SK-N-SH treated with all-trans-retinoic acid at 6 μM for 48 hours (cell line): ENCODE measurements at regions not wholly inside any gene's neighbourhood (a gene's known extent, or its start where the extent isn't known, plus 50 kb on each side); places are given as distances from the start of the nearest gene placed in this dataset.
A peak's percentile ranks its signal among the peaks of the same experiment; 100 is the strongest.

Experiments
- ATAC-seq: fragments of 200-7000 bp; cut with Tn5 transposase; 3 replicates; pipeline ENCODE4 v1.9.1; 2020; ENCODE audit warnings: mild to moderate bottlenecking, moderate library complexity
- ARNTL ChIP-seq: fragments of 450-650 bp; formaldehyde crosslinking; IDR thresholded peaks from 2 replicates; pipeline ENCODE4 v1.5.0; 2020; ENCODE audit warnings: low read depth, mild to moderate bottlenecking, moderate library complexity, borderline replicate concordance
- BACH2 ChIP-seq: fragments of 250-450 bp; sonication (Bioruptor Pico); IDR thresholded peaks from 2 replicates; pipeline ENCODE4 v1.9.0; 2021; ENCODE audit warnings: mild to moderate bottlenecking, borderline replicate concordance
- CSDC2 ChIP-seq: fragments of 250-450 bp; sonication (Bioruptor Pico); IDR thresholded peaks from 2 replicates; pipeline ENCODE4 v1.5.0; 2020; ENCODE audit warnings: mild to moderate bottlenecking, moderate library complexity
- ESRRG ChIP-seq: fragments of 250-450 bp; sonication (Bioruptor Pico); IDR thresholded peaks from 2 replicates; pipeline ENCODE4 v1.6.1; 2021; ENCODE audit warnings: mild to moderate bottlenecking
- ISL1 ChIP-seq: fragments of 250-450 bp; sonication (Bioruptor Pico); IDR thresholded peaks from 2 replicates; pipeline ENCODE4 v2.1.2; 2022; ENCODE audit warnings: mild to moderate bottlenecking, moderate library complexity
- OSR1 ChIP-seq: fragments of 250-450 bp; sonication (Bioruptor Pico); IDR thresholded peaks from 2 replicates; pipeline ENCODE4 v1.8.0; 2022; ENCODE audit warnings: moderate library complexity, mild to moderate bottlenecking, inconsistent platforms
- PPARA ChIP-seq: fragments of 250-450 bp; sonication (Bioruptor Pico); IDR thresholded peaks from 2 replicates; pipeline ENCODE4 v1.5.0; 2020; ENCODE audit warnings: mild to moderate bottlenecking, borderline replicate concordance
- RARB ChIP-seq: fragments of 250-450 bp; sonication (Bioruptor Pico); IDR thresholded peaks from 2 replicates; pipeline ENCODE4 v1.8.0; 2021; ENCODE audit warnings: mild to moderate bottlenecking, moderate library complexity
- SNAI2 ChIP-seq: fragments of 250-450 bp; sonication (Bioruptor Pico); IDR thresholded peaks from 2 replicates; pipeline ENCODE4 v1.5.0; 2020; ENCODE audit warnings: mild to moderate bottlenecking, moderate library complexity
- TCF4 ChIP-seq: fragments of 250-450 bp; sonication (Bioruptor Pico); IDR thresholded peaks from 2 replicates; pipeline ENCODE4 v1.8.0; 2021; ENCODE audit warnings: mild to moderate bottlenecking, moderate library complexity, borderline replicate concordance
- TOX ChIP-seq: fragments of 250-450 bp; sonication (Bioruptor Pico); IDR thresholded peaks from 2 replicates; pipeline ENCODE4 v1.8.0; 2021; ENCODE audit warnings: mild to moderate bottlenecking, moderate library complexity, borderline replicate concordance
- ZC3H10 ChIP-seq: fragments of 250-450 bp; sonication (Bioruptor Pico); IDR thresholded peaks from 2 replicates; pipeline ENCODE4 v1.5.1; 2021; ENCODE audit warnings: mild to moderate bottlenecking, moderate library complexity
- ZFP3 ChIP-seq: fragments of 250-450 bp; sonication (Bioruptor Pico); IDR thresholded peaks from 2 replicates; pipeline ENCODE4 v1.5.0; 2020; ENCODE audit warnings: mild to moderate bottlenecking, moderate library complexity
- ZFP30 ChIP-seq: fragments of 450-650 bp; formaldehyde crosslinking; IDR thresholded peaks from 2 replicates; pipeline ENCODE4 v1.5.0; 2022; ENCODE audit warnings: mild to moderate bottlenecking, moderate library complexity
- ZNF565 ChIP-seq: fragments of 450-650 bp; formaldehyde crosslinking; conservative IDR thresholded peaks from 2 replicates; pipeline ENCODE4 v1.5.0; 2020; ENCODE audit warnings: low read depth, mild to moderate bottlenecking, moderate library complexity
- ZNF70 ChIP-seq: fragments of 450-650 bp; formaldehyde crosslinking; IDR thresholded peaks from 2 replicates; pipeline ENCODE4 v1.5.0; 2020; ENCODE audit warnings: mild to moderate bottlenecking, moderate library complexity
- ZNF8 ChIP-seq: fragments of 450-650 bp; formaldehyde crosslinking; IDR thresholded peaks from 2 replicates; pipeline ENCODE4 v1.5.0; 2020; ENCODE audit warnings: mild to moderate bottlenecking, moderate library complexity
- TF ChIP-seq, protein P1 (sequence below): fragments of 250-450 bp; sonication (Bioruptor Pico); IDR thresholded peaks from 2 replicates; pipeline ENCODE4 v1.5.1; 2020; ENCODE audit warnings: low read depth, mild to moderate bottlenecking, moderate library complexity
- TF ChIP-seq, protein P2 (sequence below): fragments of 250-450 bp; sonication (Bioruptor Pico); IDR thresholded peaks from 2 replicates; pipeline ENCODE4 v1.5.0; 2020; ENCODE audit warnings: mild to moderate bottlenecking, moderate library complexity
- TF ChIP-seq, protein P3 (sequence below): fragments of 250-450 bp; sonication (Bioruptor Pico); IDR thresholded peaks from 2 replicates; pipeline ENCODE4 v1.8.0; 2021; ENCODE audit warnings: low read depth, mild to moderate bottlenecking, moderate library complexity, borderline replicate concordance
- TF ChIP-seq, protein P4 (sequence below): fragments of 250-450 bp; sonication (Bioruptor Pico); IDR thresholded peaks from 2 replicates; pipeline ENCODE4 v1.5.1; 2021; ENCODE audit warnings: mild to moderate bottlenecking, moderate library complexity
- TF ChIP-seq, protein P5 (sequence below): fragments of 250-450 bp; sonication (Bioruptor Pico); IDR thresholded peaks from 2 replicates; pipeline ENCODE4 v1.8.0; 2020; ENCODE audit warnings: mild to moderate bottlenecking, moderate library complexity, borderline replicate concordance

DNA sequence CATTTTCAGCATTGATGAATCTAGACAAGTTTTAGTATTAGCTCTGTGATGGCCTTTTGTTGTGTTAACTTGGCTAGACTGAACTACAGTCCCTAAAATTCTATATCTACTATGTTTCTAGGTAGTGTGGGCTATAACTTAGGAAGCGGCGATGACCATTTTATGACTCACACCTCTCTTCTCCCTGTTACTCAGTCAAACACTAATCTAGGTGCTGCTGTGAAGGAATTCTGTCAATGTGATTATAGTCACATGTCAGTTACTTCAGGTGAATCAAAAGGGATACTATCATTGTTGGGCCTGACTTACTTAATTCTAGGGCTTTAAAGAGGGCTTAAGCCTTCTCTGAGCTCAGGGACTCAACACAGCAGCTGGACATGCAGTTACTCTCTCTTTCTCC lies 691.5 kb upstream of the MAP3K7 start:
- no peak for ATAC-seq
- TF ChIP-seq SNAI2 (CRISPR knock-in tag) (no peak), ARNTL (no peak), RARB (CRISPR knock-in tag) (no peak), ISL1 (CRISPR knock-in tag) (no peak), PPARA (CRISPR knock-in tag) (no peak), ZFP30 (CRISPR knock-in tag) (no peak), TCF4 (CRISPR knock-in tag) (no peak), TOX (no peak), ZNF8 (CRISPR knock-in tag) (no peak), ZFP3 (CRISPR knock-in tag) (no peak), ZNF70 (CRISPR knock-in tag) (no peak), BACH2 (CRISPR knock-in tag) (no peak), ZNF565 (CRISPR knock-in tag) (no peak), OSR1 (CRISPR knock-in tag) (no peak), ESRRG (CRISPR knock-in tag) (no peak)
- TF ChIP-seq, protein P1, sequence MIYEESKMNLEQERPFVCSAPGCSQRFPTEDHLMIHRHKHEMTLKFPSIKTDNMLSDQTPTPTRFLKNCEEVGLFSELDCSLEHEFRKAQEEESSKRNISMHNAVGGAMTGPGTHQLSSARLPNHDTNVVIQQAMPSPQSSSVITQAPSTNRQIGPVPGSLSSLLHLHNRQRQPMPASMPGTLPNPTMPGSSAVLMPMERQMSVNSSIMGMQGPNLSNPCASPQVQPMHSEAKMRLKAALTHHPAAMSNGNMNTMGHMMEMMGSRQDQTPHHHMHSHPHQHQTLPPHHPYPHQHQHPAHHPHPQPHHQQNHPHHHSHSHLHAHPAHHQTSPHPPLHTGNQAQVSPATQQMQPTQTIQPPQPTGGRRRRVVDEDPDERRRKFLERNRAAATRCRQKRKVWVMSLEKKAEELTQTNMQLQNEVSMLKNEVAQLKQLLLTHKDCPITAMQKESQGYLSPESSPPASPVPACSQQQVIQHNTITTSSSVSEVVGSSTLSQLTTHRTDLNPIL (CRISPR knock-in tag): no peak
- TF ChIP-seq, protein P2, sequence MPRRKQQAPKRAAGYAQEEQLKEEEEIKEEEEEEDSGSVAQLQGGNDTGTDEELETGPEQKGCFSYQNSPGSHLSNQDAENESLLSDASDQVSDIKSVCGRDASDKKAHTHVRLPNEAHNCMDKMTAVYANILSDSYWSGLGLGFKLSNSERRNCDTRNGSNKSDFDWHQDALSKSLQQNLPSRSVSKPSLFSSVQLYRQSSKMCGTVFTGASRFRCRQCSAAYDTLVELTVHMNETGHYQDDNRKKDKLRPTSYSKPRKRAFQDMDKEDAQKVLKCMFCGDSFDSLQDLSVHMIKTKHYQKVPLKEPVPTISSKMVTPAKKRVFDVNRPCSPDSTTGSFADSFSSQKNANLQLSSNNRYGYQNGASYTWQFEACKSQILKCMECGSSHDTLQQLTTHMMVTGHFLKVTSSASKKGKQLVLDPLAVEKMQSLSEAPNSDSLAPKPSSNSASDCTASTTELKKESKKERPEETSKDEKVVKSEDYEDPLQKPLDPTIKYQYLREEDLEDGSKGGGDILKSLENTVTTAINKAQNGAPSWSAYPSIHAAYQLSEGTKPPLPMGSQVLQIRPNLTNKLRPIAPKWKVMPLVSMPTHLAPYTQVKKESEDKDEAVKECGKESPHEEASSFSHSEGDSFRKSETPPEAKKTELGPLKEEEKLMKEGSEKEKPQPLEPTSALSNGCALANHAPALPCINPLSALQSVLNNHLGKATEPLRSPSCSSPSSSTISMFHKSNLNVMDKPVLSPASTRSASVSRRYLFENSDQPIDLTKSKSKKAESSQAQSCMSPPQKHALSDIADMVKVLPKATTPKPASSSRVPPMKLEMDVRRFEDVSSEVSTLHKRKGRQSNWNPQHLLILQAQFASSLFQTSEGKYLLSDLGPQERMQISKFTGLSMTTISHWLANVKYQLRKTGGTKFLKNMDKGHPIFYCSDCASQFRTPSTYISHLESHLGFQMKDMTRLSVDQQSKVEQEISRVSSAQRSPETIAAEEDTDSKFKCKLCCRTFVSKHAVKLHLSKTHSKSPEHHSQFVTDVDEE (CRISPR knock-in tag): no peak
- TF ChIP-seq, protein P3, sequence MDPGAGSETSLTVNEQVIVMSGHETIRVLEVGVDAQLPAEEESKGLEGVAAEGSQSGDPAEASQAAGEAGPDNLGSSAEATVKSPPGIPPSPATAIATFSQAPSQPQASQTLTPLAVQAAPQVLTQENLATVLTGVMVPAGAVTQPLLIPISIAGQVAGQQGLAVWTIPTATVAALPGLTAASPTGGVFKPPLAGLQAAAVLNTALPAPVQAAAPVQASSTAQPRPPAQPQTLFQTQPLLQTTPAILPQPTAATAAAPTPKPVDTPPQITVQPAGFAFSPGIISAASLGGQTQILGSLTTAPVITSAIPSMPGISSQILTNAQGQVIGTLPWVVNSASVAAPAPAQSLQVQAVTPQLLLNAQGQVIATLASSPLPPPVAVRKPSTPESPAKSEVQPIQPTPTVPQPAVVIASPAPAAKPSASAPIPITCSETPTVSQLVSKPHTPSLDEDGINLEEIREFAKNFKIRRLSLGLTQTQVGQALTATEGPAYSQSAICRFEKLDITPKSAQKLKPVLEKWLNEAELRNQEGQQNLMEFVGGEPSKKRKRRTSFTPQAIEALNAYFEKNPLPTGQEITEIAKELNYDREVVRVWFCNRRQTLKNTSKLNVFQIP (CRISPR knock-in tag): no peak
- TF ChIP-seq, protein P4, sequence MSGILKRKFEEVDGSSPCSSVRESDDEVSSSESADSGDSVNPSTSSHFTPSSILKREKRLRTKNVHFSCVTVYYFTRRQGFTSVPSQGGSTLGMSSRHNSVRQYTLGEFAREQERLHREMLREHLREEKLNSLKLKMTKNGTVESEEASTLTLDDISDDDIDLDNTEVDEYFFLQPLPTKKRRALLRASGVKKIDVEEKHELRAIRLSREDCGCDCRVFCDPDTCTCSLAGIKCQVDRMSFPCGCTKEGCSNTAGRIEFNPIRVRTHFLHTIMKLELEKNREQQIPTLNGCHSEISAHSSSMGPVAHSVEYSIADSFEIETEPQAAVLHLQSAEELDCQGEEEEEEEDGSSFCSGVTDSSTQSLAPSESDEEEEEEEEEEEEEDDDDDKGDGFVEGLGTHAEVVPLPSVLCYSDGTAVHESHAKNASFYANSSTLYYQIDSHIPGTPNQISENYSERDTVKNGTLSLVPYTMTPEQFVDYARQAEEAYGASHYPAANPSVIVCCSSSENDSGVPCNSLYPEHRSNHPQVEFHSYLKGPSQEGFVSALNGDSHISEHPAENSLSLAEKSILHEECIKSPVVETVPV (CRISPR knock-in tag): no peak
- TF ChIP-seq, all 23 proteins: peak for 0

DNA sequence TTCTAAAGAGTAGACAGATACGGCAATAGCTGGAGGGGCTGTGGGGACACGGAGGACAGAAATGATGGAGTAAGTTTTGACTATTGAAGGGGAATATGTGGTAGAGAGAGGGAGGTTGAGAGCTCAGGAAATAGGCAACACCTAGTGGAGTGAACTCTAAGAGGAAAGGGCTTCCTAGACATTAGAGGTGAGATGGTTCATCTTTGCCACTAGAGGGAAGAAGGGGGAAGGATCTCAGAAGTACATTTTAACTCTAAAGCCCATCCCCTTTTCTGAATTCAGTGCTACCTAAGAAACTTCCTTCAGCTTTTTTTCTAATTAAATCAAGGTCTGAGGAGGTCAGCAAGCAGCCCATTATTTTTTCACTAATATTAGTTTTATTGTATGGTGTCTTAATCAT lies 689.4 kb upstream of the MAP3K7 start:
- peak; percentile 62 for ATAC-seq
- no peak for TF ChIP-seq PPARA (CRISPR knock-in tag)

DNA sequence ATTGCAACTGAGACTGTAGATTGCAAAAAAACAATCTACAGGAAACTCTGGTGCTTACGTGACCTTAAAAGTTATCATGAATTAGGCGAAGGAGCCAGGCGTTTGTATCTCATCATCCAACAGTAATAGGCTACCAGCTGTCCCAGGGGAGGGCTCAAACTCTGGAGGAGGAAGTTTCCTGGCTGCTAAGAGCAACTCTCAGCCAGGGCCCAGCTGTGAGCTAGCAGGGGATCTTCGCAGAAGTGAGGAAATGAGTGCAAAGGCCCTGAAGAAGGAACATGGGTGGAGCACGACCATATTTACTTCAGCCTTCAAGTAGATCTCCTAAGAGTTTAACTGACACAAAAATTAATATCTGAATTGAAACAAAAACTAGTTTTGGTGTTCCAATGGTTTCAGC lies 686.9 kb upstream of the MAP3K7 start:
- ATAC-seq: no peak
- TF ChIP-seq BACH2 (CRISPR knock-in tag) (no peak), ARNTL (no peak), CSDC2 (no peak), ZFP3 (CRISPR knock-in tag) (no peak), TCF4 (CRISPR knock-in tag) (no peak), ZNF70 (CRISPR knock-in tag) (no peak), TOX (no peak), SNAI2 (CRISPR knock-in tag) (no peak), ESRRG (CRISPR knock-in tag) (no peak), ZNF8 (CRISPR knock-in tag) (no peak), ZFP30 (CRISPR knock-in tag) (no peak), ZC3H10 (CRISPR knock-in tag) (no peak)
- TF ChIP-seq, protein P3 (CRISPR knock-in tag): no peak
- TF ChIP-seq, protein P2 (CRISPR knock-in tag): no peak
- TF ChIP-seq, protein P4 (CRISPR knock-in tag): no peak
- TF ChIP-seq, protein P5, sequence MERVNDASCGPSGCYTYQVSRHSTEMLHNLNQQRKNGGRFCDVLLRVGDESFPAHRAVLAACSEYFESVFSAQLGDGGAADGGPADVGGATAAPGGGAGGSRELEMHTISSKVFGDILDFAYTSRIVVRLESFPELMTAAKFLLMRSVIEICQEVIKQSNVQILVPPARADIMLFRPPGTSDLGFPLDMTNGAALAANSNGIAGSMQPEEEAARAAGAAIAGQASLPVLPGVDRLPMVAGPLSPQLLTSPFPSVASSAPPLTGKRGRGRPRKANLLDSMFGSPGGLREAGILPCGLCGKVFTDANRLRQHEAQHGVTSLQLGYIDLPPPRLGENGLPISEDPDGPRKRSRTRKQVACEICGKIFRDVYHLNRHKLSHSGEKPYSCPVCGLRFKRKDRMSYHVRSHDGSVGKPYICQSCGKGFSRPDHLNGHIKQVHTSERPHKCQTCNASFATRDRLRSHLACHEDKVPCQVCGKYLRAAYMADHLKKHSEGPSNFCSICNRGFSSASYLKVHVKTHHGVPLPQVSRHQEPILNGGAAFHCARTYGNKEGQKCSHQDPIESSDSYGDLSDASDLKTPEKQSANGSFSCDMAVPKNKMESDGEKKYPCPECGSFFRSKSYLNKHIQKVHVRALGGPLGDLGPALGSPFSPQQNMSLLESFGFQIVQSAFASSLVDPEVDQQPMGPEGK (CRISPR knock-in tag): no peak
